Activated naive CD8-positive, alpha-beta T cell treated with anti-CD3 and anti-CD28 coated beads, Interleukin-2, amount 10 ng/mL, durations not matched to agents 7 days and 5 days (primary cell): ENCODE measurements at regions not wholly inside any gene's neighbourhood (a gene's known extent, or its start where the extent isn't known, plus 50 kb on each side); places are given as distances from the start of the nearest gene placed in this dataset.
A peak's percentile ranks its signal among the peaks of the same experiment; 100 is the strongest.
"Not testable (repeated sequence)": the region's sequence is repeated elsewhere in the genome, so short reads cannot be mapped to it uniquely, and the experiment has no call there.

Experiments used
- ATAC-seq: fragments of 150-1000 bp; cut with Tn5 transposase; one replicate; pipeline ENCODE4 v1.10.0; 2021; ENCODE audit warnings: low read depth, moderate library complexity
- POLR2A ChIA-PET: fragments of 350-600 bp; sonication (Branson Sonifier 250); formaldehyde crosslinking; loops from one replicate; lab custom pipeline; 2021; ENCODE audit warnings: antibody characterized with exemption; lab: Charles Lee
- DNase-seq: peaks from one replicate; pipeline ENCODE4 v3.0.0; 2021
- H3K27ac Mint-ChIP-seq: one replicate; pipeline ENCODE4 v1.8.0; 2022; ENCODE audit warnings: mild to moderate bottlenecking, mixed read lengths
- H3K27me3 Mint-ChIP-seq: one replicate; pipeline ENCODE4 v1.8.0; 2022; ENCODE audit warnings: mild to moderate bottlenecking, moderate library complexity, mixed read lengths
- H3K36me3 Mint-ChIP-seq: one replicate; pipeline ENCODE4 v1.8.0; 2021; ENCODE audit warnings: mild to moderate bottlenecking, mixed read lengths
- H3K4me1 Mint-ChIP-seq: one replicate; pipeline ENCODE4 v1.8.0; 2021; ENCODE audit warnings: mixed read lengths
- H3K4me3 Mint-ChIP-seq: one replicate; pipeline ENCODE4 v1.8.0; 2022; ENCODE audit warnings: mild to moderate bottlenecking, moderate library complexity, mixed read lengths
- H3K9me3 Mint-ChIP-seq: one replicate; pipeline ENCODE4 v1.8.0; 2021; ENCODE audit warnings: mixed read lengths

DNA sequence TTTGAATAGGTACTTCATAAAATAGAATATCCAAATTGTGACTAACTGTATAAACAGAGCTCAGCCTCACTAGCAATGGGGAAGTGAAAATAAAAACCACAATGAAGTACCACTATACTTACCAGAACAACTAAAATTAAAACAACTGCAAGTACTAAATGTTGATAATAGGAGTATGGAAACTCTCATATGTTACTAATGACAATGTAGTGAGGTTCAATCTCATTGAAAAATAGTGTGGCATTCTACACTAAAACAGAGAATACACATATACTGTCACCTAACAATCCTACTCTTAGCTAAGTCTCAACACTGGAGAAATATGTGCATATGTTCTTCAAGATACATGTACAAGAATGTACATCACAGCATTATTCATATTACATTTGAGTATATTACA, 132.0 kb upstream of the CARMIL1 start:
- H3K27me3 Mint-ChIP-seq = no peaks in the 10 kb centered on the region
- ATAC-seq (no peak), DNase-seq (no peak)
- H3K36me3 Mint-ChIP-seq = peaks cover 16% of the 10 kb centered on the region
- H3K4me3 Mint-ChIP-seq = no peak overlapping the region
- H3K27ac Mint-ChIP-seq = no peak overlapping the region
- POLR2A ChIA-PET = interaction anchor here (1.4 kb wide), 1 partner anchor 9 kb away, joined by 3 read pairs; no protein-coding TSS in a partner anchor
- H3K4me1 Mint-ChIP-seq = peaks cover 13% of the 10 kb centered on the region
- H3K9me3 Mint-ChIP-seq = peaks cover 15% of the 10 kb centered on the region

DNA sequence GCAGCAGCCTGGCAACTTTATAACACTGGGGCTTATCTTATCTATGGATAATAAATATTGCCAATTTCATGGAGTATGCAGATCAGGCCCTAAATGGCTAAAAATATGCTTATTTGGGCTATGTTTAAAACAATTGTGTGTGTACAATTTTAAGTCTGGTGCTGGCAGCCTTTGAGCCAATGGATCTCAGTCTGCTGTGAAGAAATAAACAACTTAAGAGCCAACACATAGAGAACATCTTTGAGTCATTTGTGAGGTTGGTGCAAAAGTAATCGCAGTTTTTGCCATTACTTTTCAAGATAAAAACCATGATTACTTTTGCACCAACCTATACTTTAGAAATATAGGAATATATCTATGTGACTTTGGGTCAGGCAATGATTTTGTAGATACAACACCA, 129.1 kb upstream of the CARMIL1 start:
- Mint-ChIP-seq H3K36me3 (peaks cover 18% of the 10 kb centered on the region), H3K27me3 (no peaks in the 10 kb centered on the region), H3K4me3 (no peak overlapping the region), H3K27ac (no peak overlapping the region), H3K9me3 (peaks cover 15% of the 10 kb centered on the region), H3K4me1 (peaks cover 9% of the 10 kb centered on the region)
- no peak for ATAC-seq
- POLR2A ChIA-PET = no interaction called here
- no peak for DNase-seq

DNA sequence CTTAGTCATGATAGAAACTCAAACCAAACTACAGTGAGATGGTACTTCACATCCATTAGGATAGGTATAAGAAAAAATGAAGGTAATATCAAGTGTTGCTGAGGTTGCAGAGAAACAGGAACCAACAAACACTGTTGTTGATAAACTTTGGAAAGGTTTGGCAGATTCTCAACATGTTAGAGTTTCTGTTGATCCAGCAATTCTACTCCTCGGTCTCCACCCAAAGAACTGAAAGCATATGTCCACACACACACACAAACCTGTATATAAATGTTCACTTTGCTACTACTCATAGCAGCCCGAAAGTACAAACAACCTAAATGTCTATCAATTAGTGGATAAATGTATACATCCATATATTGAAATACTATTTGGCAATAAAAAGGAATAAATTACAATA, 128.3 kb upstream of the CARMIL1 start:
- no peaks in the 10 kb centered on the region for H3K27me3 Mint-ChIP-seq
- no peak for DNase-seq
- H3K9me3 Mint-ChIP-seq = peaks cover 19% of the 10 kb centered on the region
- no peak for ATAC-seq
- peaks cover 13% of the 10 kb centered on the region for H3K36me3 Mint-ChIP-seq
- H3K4me3 Mint-ChIP-seq = no peak overlapping the region
- peaks cover 13% of the 10 kb centered on the region for H3K4me1 Mint-ChIP-seq
- H3K27ac Mint-ChIP-seq = no peak overlapping the region
- POLR2A ChIA-PET = no interaction called here

DNA sequence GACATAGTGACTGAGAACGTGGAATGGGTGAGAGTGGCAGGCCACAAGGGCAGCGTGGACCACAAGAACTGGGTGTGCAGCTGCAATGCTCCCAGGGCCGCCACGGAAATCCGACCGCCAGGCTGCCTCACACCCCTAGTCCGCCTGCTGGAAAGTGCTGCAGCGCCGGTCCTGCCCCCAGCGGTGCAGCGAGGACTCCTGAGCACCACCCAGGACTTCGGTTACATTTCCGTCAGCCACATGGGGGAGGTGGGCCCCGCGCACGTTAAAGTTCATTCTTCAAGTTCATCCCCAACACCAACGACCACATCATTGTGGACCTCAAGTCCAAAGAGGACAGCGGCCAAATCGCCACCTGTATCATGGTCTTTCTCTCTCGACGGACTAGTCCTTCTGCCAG, 126.1 kb upstream of the CARMIL1 start:
- no peak overlapping the region for H3K27ac Mint-ChIP-seq
- peaks cover 27% of the 10 kb centered on the region for H3K9me3 Mint-ChIP-seq
- POLR2A ChIA-PET = no interaction called here
- peaks cover 20% of the 10 kb centered on the region for H3K36me3 Mint-ChIP-seq
- no peak overlapping the region for H3K4me3 Mint-ChIP-seq
- no peak for DNase-seq
- ATAC-seq = no peak
- H3K27me3 Mint-ChIP-seq = peaks cover 2% of the 10 kb centered on the region
- H3K4me1 Mint-ChIP-seq = peaks cover 12% of the 10 kb centered on the region

DNA sequence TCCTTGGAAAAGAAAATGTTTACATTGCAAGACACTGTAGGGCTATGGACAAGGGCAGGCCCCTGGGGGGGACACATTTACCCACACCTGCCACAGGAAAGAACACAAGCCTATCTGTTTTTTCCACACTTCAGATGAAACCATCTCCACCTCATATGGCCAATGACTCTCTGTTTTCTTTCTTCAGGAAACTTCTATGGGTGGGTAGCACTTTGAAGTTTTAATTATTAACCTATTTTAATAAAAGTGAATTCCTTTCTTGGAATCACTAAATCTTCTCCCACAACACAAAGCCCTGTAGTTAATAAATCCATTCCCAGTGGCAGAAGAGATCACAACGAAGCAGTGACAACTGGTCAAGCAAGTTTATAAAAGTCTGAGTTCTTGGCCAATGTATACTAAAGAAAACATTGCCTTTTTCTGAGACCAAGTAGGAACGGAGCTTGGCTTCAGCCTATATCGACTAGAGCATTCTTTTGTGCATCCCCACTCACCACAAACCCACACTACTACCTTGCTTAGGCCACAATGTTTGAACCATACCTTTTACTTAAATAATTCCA, 125.1 kb upstream of the CARMIL1 start:
- DNase-seq = no peak
- Mint-ChIP-seq H3K27ac (no peak overlapping the region), H3K36me3 (peaks cover 18% of the 10 kb centered on the region), H3K4me3 (no peak overlapping the region), H3K4me1 (peaks cover 12% of the 10 kb centered on the region), H3K27me3 (peaks cover 2% of the 10 kb centered on the region), H3K9me3 (peaks cover 25% of the 10 kb centered on the region)
- no peak for ATAC-seq
- POLR2A ChIA-PET = no interaction called here

DNA sequence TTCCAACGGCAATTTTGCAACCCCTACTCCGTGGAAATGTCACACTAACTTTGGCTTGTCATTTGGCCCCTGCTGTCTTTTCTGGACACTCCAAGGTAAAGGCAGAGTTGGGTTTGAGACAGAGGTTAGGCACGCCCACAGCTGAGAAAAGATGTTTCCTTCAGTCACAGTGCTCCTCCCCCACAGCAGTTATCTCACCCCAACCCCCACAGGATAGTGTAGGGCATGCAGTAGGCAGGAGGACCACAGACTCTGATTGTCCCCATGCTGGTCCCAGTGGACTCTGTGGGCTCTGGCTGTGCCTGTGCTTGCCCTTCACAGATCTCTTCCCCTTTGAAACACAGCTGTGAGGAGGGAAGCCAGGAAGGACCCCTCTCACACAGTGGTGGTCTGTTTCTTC, 124.0 kb upstream of the CARMIL1 start:
- ATAC-seq = peak; percentile 42
- Mint-ChIP-seq H3K36me3 (peaks cover 19% of the 10 kb centered on the region), H3K9me3 (peaks cover 22% of the 10 kb centered on the region), H3K4me1 (peaks cover 12% of the 10 kb centered on the region), H3K27me3 (peaks cover 7% of the 10 kb centered on the region), H3K27ac (no peak overlapping the region), H3K4me3 (no peak overlapping the region)
- no peak for DNase-seq
- POLR2A ChIA-PET = no interaction called here

DNA sequence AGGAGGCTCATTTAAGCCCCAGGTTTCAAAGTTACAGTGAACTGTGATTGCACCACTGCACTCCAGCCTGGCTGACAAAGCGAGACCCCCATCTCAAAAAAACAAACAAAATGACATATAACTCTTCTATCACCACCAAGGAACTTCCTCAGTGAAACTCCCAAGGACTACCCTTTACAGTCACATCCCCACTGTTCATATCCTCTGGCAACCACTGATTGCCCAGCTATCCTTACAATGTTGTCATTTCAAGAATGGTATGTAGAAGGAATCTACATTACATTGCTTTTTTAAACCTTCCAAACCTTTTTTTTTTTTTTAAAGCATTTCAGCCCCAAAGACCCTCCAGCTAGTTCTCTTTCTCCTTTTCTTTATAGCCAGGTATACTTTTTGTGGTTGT, 123.1 kb upstream of the CARMIL1 start:
- Mint-ChIP-seq H3K4me3 (no peak overlapping the region), H3K27me3 (peaks cover 7% of the 10 kb centered on the region), H3K27ac (no peak overlapping the region), H3K9me3 (peaks cover 21% of the 10 kb centered on the region), H3K4me1 (peaks cover 12% of the 10 kb centered on the region), H3K36me3 (peaks cover 14% of the 10 kb centered on the region)
- POLR2A ChIA-PET = no interaction called here
- DNase-seq (no peak), ATAC-seq (no peak)

DNA sequence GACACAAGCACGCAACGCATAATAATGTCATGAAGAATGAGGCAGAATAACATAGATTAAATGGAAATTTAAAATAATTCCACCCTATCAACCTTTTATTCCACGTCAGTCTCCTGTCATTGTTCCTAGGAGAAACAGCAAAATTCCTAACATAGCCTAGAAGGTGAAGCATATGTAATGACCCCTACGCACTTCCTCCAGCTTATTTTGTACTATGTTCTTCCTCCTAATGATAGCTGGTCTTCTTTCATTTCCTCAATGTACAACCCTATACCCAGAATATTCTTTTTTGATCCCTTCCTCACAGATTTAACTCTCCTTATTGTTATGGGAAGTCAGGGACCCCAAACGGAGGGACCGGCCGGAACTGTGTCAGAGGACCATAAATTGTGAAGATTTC, 122.0 kb upstream of the CARMIL1 start:
- H3K27me3 Mint-ChIP-seq = peaks cover 7% of the 10 kb centered on the region
- peaks cover 12% of the 10 kb centered on the region for H3K36me3 Mint-ChIP-seq
- DNase-seq (no peak), ATAC-seq (no peak)
- peaks cover 12% of the 10 kb centered on the region for H3K4me1 Mint-ChIP-seq
- POLR2A ChIA-PET = interaction anchor here (0.9 kb wide), 1 partner anchor 18 kb away, joined by 3 read pairs; no protein-coding TSS in a partner anchor
- no peak overlapping the region for H3K27ac Mint-ChIP-seq
- H3K4me3 Mint-ChIP-seq = no peak overlapping the region
- peaks cover 22% of the 10 kb centered on the region for H3K9me3 Mint-ChIP-seq

DNA sequence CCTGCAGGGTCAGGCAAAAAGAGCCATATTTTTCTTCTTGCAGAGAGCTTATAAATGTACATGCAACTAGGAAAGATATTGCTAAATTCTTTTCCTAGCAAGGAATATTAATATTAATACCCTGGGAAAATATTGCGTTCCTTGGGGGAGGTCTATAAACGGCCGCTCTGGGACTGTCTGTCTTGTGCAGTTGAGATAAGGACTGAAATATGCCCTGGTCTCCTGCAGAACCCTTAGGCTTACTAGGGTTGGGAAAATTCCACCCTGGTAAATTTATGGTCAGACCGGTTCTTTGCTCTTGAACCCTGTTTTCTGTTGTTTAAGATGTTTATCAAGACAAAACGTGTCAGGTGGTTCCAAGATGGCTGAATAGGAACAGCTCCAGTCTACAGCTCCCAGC, 121.3 kb upstream of the CARMIL1 start:
- POLR2A ChIA-PET = no interaction called here

DNA sequence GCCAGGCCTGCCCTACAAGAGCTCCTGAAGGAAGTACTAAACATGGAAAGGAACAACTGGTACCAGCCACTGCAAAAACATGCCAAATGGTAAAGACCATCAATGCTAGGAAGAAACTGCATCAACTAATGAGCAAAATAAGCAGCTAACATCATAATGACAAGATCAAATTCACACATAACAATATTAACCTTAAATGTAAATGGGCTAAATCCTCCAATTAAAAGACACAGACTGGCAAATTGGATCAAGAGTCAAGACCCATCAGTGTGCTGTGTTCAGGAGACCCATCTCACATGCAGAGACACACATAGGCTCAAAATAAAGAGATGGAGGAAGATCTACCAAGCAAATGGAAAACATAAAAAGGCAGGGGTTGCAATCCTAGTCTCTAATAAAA, 119.0 kb upstream of the CARMIL1 start:
- H3K27me3 Mint-ChIP-seq, ATAC-seq, H3K36me3 Mint-ChIP-seq, H3K4me1 Mint-ChIP-seq, DNase-seq, H3K4me3 Mint-ChIP-seq, POLR2A ChIA-PET, H3K27ac Mint-ChIP-seq: not testable (repeated sequence)
- peaks cover 24% of the 10 kb centered on the region for H3K9me3 Mint-ChIP-seq

More for the DNA sequence above, 121.3 kb upstream of the CARMIL1 start:
- H3K27ac Mint-ChIP-seq = no peak overlapping the region
- peaks cover 10% of the 10 kb centered on the region for H3K36me3 Mint-ChIP-seq
- H3K4me3 Mint-ChIP-seq = no peak overlapping the region
- DNase-seq (no peak), ATAC-seq (no peak)
- peaks cover 22% of the 10 kb centered on the region for H3K9me3 Mint-ChIP-seq
- H3K4me1 Mint-ChIP-seq = peaks cover 12% of the 10 kb centered on the region
- H3K27me3 Mint-ChIP-seq = peaks cover 7% of the 10 kb centered on the region

DNA sequence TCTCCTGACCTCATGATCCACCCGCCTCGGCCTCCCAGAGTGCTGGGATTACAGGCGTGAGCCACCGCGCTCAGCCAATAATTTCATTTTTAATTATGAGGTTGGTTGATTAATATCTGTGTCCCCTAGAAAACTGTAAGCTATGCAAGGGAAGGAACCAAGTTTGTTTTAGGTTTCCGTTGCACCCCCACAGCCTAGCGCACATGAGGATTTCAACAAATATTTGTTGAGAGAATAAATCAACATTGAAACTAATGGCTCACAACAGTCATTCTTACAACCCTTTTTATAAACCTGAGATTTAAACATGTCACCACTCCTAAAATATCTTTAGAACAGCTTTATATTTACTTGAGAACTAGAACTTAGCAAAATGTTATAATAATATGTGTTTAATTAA, 114.0 kb upstream of the CARMIL1 start:
- Mint-ChIP-seq H3K36me3 (peaks cover 2% of the 10 kb centered on the region), H3K4me3 (no peak overlapping the region), H3K9me3 (peaks cover 7% of the 10 kb centered on the region), H3K4me1 (peaks cover 13% of the 10 kb centered on the region), H3K27ac (no peak overlapping the region), H3K27me3 (no peaks in the 10 kb centered on the region)
- ATAC-seq (no peak), DNase-seq (no peak)
- POLR2A ChIA-PET = no interaction called here

DNA sequence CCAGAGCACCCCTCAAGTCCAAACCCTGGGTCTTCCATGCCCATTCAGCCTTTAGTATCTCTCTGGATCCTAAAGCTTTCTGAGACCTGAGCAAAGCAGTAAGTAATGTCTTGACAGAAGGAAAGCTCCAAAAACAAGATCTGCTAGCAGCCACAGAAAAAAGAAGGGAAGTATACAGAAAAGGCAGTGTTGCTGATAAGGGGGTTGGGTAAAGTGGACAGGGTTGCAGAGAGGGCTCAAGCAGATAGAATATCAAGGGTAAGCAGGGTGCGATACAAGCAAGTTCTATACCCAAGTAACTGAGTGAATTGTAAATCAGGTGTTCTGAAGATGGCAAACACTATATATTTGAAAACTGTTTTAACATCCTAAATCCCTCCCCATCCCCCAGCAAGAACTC, 113.4 kb upstream of the CARMIL1 start:
- Mint-ChIP-seq H3K27ac (peak overlapping the region; percentile 9), H3K27me3 (no peaks in the 10 kb centered on the region), H3K9me3 (peaks cover 6% of the 10 kb centered on the region), H3K4me1 (peaks cover 17% of the 10 kb centered on the region), H3K4me3 (peak overlapping the region; percentile 7), H3K36me3 (peaks cover 3% of the 10 kb centered on the region)
- ATAC-seq (no peak), DNase-seq (no peak)
- POLR2A ChIA-PET = no interaction called here

DNA sequence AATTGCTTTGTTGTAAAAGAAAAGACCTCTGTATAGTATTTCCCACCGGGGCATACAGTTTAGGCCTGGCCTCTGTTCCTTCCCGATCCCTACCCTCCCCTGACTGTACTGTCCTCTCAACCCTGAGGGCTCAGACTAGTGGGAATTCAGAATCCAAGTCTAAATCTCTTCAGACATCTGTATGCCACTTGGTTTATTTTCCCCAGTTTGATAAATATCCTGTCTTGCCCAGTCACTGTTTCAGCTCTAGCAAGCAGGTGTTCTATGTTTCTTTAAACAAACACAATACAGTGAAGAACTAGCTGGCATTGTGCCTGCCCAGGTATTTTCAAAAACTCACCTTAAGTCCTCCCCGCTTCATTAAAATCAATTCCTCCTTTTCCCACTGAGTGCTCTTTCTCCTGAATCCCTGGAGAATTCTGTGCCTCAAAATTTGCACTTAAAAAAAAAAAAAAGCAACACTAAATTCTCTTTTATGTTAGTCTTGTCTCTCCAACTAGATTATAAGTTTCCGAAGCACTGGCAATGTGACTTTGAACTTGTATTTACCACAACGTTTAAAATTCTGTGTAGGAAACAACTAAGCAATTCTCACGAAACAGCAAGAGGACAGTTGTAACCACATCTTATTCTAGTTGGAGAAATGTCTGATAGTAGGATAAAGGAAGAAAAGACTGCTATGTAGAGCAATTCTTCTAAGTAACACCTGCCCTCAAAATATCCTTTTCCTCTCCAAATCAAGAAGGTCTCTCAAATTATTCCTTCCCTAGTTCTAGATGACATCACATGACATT, 112.0 kb upstream of the CARMIL1 start:
- H3K4me3 Mint-ChIP-seq = no peak overlapping the region
- POLR2A ChIA-PET = no interaction called here
- ATAC-seq = no peak
- no peak for DNase-seq
- no peak overlapping the region for H3K27ac Mint-ChIP-seq
- H3K9me3 Mint-ChIP-seq = peaks cover 2% of the 10 kb centered on the region
- peaks cover 3% of the 10 kb centered on the region for H3K36me3 Mint-ChIP-seq
- H3K4me1 Mint-ChIP-seq = peaks cover 23% of the 10 kb centered on the region
- H3K27me3 Mint-ChIP-seq = no peaks in the 10 kb centered on the region

DNA sequence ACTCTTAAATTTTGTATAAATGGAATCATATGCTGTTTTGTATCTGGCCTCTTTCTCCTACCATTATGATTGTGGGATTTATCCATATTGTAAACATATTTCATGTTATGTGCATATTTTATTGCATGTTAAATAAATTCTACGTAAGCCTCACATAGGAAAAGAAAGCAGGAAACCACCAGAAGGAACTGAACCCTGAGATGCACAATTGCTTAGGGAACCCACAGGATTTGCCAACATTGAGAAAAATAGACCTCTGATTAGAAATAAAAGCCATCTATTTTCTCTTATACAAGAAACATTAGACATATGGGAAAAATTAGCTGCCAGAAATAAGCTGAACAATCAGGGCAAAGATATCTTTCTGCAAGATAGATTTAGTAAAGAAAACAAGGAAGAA, 111.2 kb upstream of the CARMIL1 start:
- Mint-ChIP-seq H3K4me1 (peaks cover 26% of the 10 kb centered on the region), H3K27me3 (no peaks in the 10 kb centered on the region), H3K36me3 (peaks cover 6% of the 10 kb centered on the region), H3K9me3 (peaks cover 5% of the 10 kb centered on the region), H3K27ac (no peak overlapping the region), H3K4me3 (no peak overlapping the region)
- no peak for DNase-seq
- POLR2A ChIA-PET = no interaction called here
- ATAC-seq = no peak
